NCI-H748 (cell line): ENCODE measurements at regions not wholly inside any gene's neighbourhood (a gene's known extent, or its start where the extent isn't known, plus 50 kb on each side); places are given as distances from the start of the nearest gene placed in this dataset.
"Not testable (repeated sequence)": the region's sequence is repeated elsewhere in the genome, so short reads cannot be mapped to it uniquely, and the experiment has no call there.

Experiments used
- DNase-seq: peaks from one replicate; lab custom pipeline; 2025; ENCODE audit not compliant: unreplicated experiment; lab: John Stamatoyannopoulos, UW

DNA sequence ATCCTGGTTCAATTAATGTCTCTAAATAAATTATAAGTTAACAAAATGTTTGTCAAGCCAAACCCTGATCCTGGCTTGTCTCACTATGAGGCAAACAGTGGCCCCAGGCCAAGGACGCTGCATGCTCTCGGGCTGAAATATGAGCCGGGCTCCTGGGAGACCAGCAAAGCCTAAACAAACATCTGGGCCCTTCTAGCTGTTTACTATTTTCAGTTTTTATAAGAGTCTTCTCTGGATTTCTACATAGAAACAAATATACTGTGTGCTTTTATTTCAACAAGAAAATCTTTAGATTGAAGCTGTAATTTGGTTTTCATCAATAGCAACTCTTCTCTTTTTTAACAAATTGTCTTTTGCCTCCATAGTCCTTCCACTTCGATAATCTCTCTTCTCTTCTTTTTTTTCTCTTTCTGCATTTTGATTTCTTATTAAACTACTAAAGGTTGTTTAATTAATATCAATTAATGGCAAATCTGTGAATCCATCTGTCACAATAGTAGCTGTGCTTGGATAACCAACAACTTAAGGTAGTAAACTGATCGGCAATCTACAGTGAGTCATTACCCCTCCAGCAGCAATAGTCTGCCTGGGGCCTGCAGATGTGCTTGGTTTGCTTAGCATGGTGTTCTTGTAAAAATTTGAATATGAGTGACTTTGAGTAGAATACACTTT lies 83.3 kb upstream of the DNAJC1 start:
- DNase-seq = peak; percentile 65

DNA sequence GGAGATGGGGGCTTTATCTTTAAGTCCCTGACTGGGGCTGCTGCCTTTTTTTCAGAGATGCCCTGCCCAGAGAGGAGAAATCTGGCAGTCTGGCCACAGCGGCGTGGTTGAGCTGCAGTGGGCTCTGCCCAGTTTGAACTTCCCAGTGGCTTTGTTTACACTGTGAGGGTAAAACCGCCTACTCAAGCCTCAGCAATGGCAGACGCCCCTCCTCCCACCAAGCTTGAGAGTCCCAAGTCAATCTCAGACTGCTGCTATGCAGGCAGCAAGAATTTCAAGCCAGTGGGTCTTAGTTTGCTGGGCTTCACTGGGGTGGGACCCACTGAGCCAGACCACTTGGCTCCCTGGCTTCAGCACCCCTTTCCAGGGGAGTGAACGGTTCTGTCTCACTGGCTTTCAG lies 76.4 kb upstream of the DNAJC1 start:
- not testable (repeated sequence) for DNase-seq

DNA sequence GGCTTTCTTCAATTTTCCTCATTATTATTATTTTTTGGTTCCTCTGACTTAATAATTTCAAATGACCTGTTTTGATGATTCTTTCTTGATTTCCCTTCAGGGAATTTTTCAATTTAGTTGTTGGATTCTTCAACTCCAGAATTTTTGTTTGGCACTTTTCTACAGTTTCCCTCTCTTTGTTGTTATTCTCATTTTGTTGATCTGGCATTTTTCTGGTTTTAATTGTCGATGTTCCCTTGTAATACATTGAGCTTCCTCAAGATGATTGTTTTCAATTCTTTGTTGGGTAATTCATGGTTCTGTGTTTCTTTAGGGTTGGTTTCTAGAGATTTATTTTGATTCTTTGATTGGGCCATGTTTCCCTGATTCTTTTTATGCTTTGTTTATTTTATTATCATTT lies 67.8 kb upstream of the DNAJC1 start:
- DNase-seq = no peak

DNA sequence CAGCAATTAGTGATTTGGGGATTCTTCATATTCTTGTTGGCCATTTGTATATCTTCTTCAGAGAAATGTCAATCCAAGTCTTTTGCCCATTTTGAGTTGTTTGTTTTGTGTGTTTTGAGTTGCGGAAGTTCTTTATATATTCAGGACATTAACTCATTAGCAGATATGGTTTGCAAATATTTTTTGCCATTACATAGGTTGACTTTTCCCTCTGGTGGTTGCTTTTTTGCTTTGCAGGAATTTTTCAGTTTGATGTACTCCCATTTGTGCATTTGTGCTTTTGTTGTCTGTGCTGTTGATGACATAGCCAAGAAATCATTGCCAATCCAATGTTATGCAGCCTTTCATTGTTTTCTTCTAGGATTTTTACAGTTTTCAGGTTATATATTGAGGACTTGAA lies 63.6 kb upstream of the DNAJC1 start:
- no peak for DNase-seq

GRCh38 chr10:22060984-22061383 lies 57.5 kb upstream of the DNAJC1 start:
- not testable (repeated sequence) for DNase-seq

DNA sequence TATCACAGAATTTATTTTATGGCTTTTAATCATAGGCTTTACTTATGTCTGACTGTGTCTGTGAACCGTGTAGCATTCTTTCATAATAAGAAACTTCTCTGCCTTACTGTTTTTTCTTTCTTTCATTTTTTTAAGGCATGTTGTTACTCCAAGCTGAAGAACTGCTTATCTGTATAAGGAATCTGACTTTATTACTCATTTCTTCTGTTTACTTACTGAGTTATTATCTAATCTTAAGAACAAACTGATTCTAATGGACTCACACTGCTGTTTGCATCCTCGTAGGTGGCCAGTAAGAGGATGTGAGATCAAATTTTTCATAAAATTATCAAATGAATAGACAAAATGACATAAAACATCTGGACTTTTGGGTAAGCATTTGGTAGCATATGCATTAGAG lies 54.7 kb upstream of the DNAJC1 start:
- no peak for DNase-seq

GRCh38 chr10:22054961-22055360 lies 51.4 kb upstream of the DNAJC1 start:
- no peak for DNase-seq
